ENCODE measurements at regions not wholly inside any gene's neighbourhood (a gene's known extent, or its start where the extent isn't known, plus 50 kb on each side); places are given as distances from the start of the nearest gene placed in this dataset.
"Not testable (repeated sequence)": the region's sequence is repeated elsewhere in the genome, so short reads cannot be mapped to it uniquely, and the experiment has no call there.

DNA sequence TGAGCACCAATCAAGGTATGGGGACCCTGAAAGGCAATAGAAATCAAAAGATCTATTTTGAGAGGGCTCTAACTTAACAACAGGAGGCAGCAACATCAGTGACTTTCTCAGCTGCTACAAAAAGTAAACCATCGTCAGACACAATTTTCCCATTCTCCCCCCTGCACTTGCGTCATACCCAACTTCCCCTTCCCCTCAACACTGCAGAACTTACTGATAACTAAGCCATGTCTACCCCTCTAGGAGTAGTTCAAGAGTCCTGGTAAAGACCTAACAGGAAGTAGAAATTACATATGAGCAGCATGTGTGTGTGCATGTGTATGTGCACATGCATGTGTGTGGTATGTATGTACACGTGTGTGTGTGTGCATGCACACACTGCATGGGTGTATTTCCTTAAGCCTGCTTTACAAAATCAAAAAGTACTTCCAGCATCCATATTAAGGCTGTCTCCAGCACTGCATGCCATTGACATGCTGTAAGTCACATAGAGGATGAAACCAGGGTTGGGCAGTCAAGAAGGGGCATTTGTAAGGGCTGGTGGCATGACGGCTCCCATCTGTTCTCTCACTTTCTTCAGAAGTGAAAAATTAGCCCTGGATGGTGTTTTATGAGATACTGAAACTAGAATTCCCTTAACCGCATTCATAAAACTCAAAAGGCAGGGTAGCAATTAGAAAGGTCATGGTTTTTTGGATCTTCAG lies 460.1 kb upstream of the RUNX1 start:
- Histone ChIP-seq H3K27me3 (ENCODE audit: control insufficient read depth in 1 of 2, insufficient read depth in 2 of 2, low read length in 2 of 2) (no peaks in the 10 kb centered on the region), H3K9me3 (ENCODE audit: control insufficient read depth in 1 of 2, low read length in 2 of 2) (no peaks in the 10 kb centered on the region), H3K27ac (ENCODE audit: low read depth, low read length) (no peak overlapping the region), H3K4me3 (ENCODE audit: low read depth in 1 of 2, low read length in 2 of 2) (no peak overlapping the region), H3K36me3 (ENCODE audit: control insufficient read depth in 1 of 2, insufficient read depth in 2 of 2, low read length in 2 of 2) (no peaks in the 10 kb centered on the region), H3K9ac (ENCODE audit: low read depth in 1 of 2, low read length in 2 of 2) (no peak overlapping the region), H3K4me1 (ENCODE audit: control insufficient read depth in 1 of 2, insufficient read depth in 2 of 2, low read length in 2 of 2) (peaks cover 5 to 13% of the 10 kb centered on the region in 2 donors)

DNA sequence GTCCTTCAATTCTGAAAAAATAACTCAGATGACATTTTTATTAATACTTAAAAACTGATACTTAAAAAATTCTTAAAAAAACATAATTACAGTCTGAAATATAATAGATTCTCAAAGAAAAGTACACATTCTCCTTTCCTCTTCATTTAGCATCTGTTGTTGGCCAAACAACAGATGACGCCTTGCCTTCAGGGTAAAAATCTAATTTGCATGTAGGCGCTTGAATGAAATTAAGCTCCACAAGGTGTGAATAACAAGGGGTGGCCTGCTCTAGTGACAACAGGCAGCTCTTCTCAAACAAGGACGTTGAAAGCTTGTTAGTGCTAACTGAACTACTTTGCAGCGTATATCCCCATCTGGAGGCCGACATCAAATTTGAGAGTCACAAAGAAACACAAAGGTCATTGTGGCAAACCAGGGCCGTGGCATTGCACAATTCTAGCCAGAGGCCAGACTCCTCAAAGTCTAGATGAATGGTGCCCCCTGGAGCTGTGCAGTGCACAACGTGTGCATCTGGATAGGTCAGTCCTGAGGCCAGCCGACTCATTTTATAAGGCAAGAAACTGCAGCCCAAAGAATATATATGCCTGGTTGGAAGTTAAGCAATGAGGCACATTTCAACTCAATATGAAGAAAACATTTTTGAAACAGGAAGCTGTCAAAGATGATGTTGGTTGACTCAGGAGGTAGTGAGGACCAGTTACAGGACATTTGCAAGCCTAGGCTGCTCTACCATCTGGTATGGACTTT lies 459.2 kb upstream of the RUNX1 start:
- Histone ChIP-seq H3K27ac (ENCODE audit: low read depth, low read length) (no peak overlapping the region), H3K9ac (ENCODE audit: low read depth in 1 of 2, low read length in 2 of 2) (no peak overlapping the region), H3K27me3 (ENCODE audit: control insufficient read depth in 1 of 2, insufficient read depth in 2 of 2, low read length in 2 of 2) (no peaks in the 10 kb centered on the region), H3K9me3 (ENCODE audit: control insufficient read depth in 1 of 2, low read length in 2 of 2) (no peaks in the 10 kb centered on the region), H3K36me3 (ENCODE audit: control insufficient read depth in 1 of 2, insufficient read depth in 2 of 2, low read length in 2 of 2) (no peaks in the 10 kb centered on the region), H3K4me3 (ENCODE audit: low read depth in 1 of 2, low read length in 2 of 2) (no peak overlapping the region), H3K4me1 (ENCODE audit: control insufficient read depth in 1 of 2, insufficient read depth in 2 of 2, low read length in 2 of 2) (peaks cover 5 to 21% of the 10 kb centered on the region in 2 donors)

DNA sequence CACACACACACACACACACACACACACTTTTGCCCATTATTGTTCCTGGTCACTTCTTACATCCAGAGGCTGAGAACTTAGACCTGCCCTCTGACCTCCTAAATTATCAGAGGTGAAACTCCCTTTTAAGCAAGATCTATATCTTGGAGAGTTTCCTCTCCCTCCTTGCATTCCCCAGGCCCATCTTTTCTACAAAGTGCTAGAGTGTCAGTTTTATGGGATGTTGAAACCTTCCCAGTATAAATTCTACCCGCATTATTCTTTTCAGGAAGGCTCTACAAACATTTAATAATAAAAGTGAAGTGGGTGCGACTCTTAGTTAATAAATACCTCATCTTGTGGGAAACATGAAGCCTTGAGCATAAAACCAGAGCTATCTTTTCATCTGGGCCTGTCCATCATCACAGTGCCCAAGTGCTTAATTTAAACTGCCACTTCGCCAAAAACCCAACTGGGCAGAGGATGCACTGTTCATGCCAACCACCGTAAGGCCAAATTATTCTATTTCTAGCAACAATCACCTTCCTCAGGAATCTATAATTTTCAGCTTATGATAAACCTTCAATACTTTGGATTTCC lies 458.2 kb upstream of the RUNX1 start:
- Histone ChIP-seq H3K36me3 (ENCODE audit: control insufficient read depth in 1 of 2, insufficient read depth in 2 of 2, low read length in 2 of 2) (no peaks in the 10 kb centered on the region), H3K9me3 (ENCODE audit: control insufficient read depth in 1 of 2, low read length in 2 of 2) (no peaks in the 10 kb centered on the region)

DNA sequence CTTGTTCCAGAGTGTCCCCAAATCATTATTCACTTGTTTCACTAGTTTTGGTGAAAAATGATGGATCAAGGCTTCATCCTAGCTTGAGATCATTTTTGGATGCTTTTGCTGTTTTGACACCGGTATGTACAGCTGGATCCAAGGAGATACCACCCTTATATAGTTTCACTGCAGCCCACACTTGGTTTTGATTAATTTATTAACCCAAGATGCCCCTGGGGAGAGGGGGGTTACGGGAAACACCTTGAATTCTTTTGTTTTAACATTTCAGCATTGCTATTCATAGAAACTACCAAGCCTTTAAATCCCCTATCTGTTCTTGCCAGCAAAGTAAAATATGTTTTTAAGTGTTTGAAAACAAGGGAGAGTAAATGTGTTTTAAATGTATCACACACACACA lies 457.7 kb upstream of the RUNX1 start:
- Histone ChIP-seq H3K9ac (ENCODE audit: low read depth in 1 of 2, low read length in 2 of 2) (no peak overlapping the region), H3K27me3 (ENCODE audit: control insufficient read depth in 1 of 2, insufficient read depth in 2 of 2, low read length in 2 of 2) (no peaks in the 10 kb centered on the region), H3K36me3 (ENCODE audit: control insufficient read depth in 1 of 2, insufficient read depth in 2 of 2, low read length in 2 of 2) (no peaks in the 10 kb centered on the region), H3K4me1 (ENCODE audit: control insufficient read depth in 1 of 2, insufficient read depth in 2 of 2, low read length in 2 of 2) (peaks cover 5 to 22% of the 10 kb centered on the region in 2 donors), H3K9me3 (ENCODE audit: control insufficient read depth in 1 of 2, low read length in 2 of 2) (no peaks in the 10 kb centered on the region), H3K4me3 (ENCODE audit: low read depth in 1 of 2, low read length in 2 of 2) (no peak overlapping the region), H3K27ac (ENCODE audit: low read depth, low read length) (no peak overlapping the region)

More for the DNA sequence above, 458.2 kb upstream of the RUNX1 start:
- Histone ChIP-seq H3K4me1 (ENCODE audit: control insufficient read depth in 1 of 2, insufficient read depth in 2 of 2, low read length in 2 of 2) (peaks cover 5 to 22% of the 10 kb centered on the region in 2 donors), H3K9ac (ENCODE audit: low read depth in 1 of 2, low read length in 2 of 2) (no peak overlapping the region), H3K27ac (ENCODE audit: low read depth, low read length) (no peak overlapping the region), H3K27me3 (ENCODE audit: control insufficient read depth in 1 of 2, insufficient read depth in 2 of 2, low read length in 2 of 2) (no peaks in the 10 kb centered on the region), H3K4me3 (ENCODE audit: low read depth in 1 of 2, low read length in 2 of 2) (no peak overlapping the region)

DNA sequence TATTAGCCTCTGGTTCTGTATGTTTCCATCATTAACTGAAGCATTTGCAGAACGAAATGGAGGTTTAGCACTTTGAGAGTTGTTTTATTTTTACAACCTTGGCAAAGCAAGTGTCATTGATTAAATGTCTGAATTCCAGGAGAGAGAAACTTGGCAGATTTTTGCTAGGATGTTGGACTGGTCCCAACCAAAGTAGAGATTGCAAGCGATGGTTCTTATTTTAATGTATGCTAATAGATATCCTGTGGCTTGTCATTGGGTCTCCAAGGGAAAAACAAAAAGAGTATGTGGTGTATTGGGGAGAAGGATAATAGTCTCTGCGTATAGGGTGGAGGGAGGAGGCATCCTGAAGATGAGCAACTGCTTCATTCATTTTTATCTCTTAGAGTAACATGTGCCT lies 457.2 kb upstream of the RUNX1 start:
- Histone ChIP-seq H3K4me1 (ENCODE audit: control insufficient read depth in 1 of 2, insufficient read depth in 2 of 2, low read length in 2 of 2) (peaks cover 5 to 22% of the 10 kb centered on the region in 2 donors), H3K36me3 (ENCODE audit: control insufficient read depth in 1 of 2, insufficient read depth in 2 of 2, low read length in 2 of 2) (no peaks in the 10 kb centered on the region), H3K9me3 (ENCODE audit: control insufficient read depth in 1 of 2, low read length in 2 of 2) (no peaks in the 10 kb centered on the region), H3K4me3 (ENCODE audit: low read depth in 1 of 2, low read length in 2 of 2) (no peak overlapping the region), H3K27me3 (ENCODE audit: control insufficient read depth in 1 of 2, insufficient read depth in 2 of 2, low read length in 2 of 2) (no peaks in the 10 kb centered on the region), H3K27ac (ENCODE audit: low read depth, low read length) (no peak overlapping the region), H3K9ac (ENCODE audit: low read depth in 1 of 2, low read length in 2 of 2) (no peak overlapping the region)

DNA sequence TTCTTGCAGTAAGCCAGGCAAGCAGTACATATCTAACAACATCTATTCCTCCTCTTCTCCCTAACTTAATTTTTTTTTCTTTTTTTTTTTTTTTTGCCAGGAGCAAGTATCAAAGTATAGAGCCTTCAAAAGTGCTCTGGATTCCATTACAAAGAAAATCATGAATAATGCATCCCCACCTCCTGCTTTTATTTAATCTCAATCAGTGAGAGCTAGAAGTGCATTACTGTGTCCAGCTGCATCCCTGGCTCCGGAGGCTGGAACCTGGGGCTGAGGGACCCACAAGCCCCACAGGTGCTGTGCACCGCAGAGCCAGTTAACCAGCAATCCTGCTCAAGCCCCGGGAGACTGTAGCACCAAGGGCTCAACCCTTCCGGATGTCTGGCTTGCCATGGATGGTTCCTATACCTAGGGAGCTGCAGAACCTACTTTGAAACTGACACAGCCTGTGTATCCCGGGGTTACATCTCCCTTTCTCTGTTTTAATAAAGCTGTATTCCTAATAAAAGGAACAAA lies 455.9 kb upstream of the RUNX1 start:
- no peaks in the 10 kb centered on the region for H3K9me3 ChIP-seq (ENCODE audit: control insufficient read depth in 1 of 2, low read length in 2 of 2)
- no peak overlapping the region for H3K9ac ChIP-seq (ENCODE audit: low read depth in 1 of 2, low read length in 2 of 2)
- no peaks in the 10 kb centered on the region for H3K36me3 ChIP-seq (ENCODE audit: control insufficient read depth in 1 of 2, insufficient read depth in 2 of 2, low read length in 2 of 2)
- H3K4me1 ChIP-seq (ENCODE audit: control insufficient read depth in 1 of 2, insufficient read depth in 2 of 2, low read length in 2 of 2) = peaks cover 5 to 22% of the 10 kb centered on the region in 2 donors
- H3K4me3 ChIP-seq (ENCODE audit: low read depth in 1 of 2, low read length in 2 of 2) = no peak overlapping the region
- no peak overlapping the region for H3K27ac ChIP-seq (ENCODE audit: low read depth, low read length)
- no peaks in the 10 kb centered on the region for H3K27me3 ChIP-seq (ENCODE audit: control insufficient read depth in 1 of 2, insufficient read depth in 2 of 2, low read length in 2 of 2)

DNA sequence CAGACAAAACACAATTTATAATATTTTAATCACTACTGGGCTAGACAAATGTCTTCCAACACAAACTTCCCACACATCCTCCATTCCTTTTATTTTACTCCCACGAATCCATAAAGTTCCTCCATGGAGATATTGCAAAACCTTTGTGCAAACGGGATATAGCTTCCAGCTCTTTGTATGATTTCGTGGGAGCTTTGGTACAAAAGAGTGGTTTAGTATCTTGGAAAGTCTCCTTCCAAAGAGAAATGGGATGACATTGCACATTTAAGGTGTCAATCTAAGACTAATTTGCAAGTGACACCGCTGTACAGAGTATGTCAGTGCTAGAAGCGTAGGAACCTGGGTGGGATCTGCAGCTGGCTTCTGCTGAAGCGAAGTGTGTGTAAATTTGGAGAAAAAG lies 455.2 kb upstream of the RUNX1 start:
- no peaks in the 10 kb centered on the region for H3K27me3 ChIP-seq (ENCODE audit: control insufficient read depth in 1 of 2, insufficient read depth in 2 of 2, low read length in 2 of 2)

DNA sequence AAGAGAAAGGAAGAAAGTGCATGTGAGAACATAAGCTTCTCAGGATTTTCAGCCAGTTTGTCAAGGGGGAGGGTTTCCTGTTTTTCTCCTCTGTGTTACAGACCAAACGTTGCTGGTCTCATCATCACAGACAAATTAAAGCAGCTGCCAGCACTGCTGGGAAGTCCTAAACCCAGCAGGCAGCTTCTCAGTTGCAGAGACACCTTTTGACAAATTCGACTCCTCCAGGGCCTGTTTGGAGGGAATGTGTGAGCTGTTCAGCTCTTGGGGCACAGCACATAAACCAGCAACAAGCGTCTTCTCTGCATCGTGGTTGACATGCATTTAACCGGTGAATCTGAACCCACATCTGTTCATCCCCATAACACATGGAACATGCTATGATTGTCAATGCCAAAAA lies 454.6 kb upstream of the RUNX1 start:
- Histone ChIP-seq H3K27me3 (ENCODE audit: control insufficient read depth in 1 of 2, insufficient read depth in 2 of 2, low read length in 2 of 2) (no peaks in the 10 kb centered on the region), H3K27ac (ENCODE audit: low read depth, low read length) (no peak overlapping the region), H3K36me3 (ENCODE audit: control insufficient read depth in 1 of 2, insufficient read depth in 2 of 2, low read length in 2 of 2) (no peaks in the 10 kb centered on the region), H3K4me3 (ENCODE audit: low read depth in 1 of 2, low read length in 2 of 2) (no peak overlapping the region), H3K9ac (ENCODE audit: low read depth in 1 of 2, low read length in 2 of 2) (no peak overlapping the region), H3K4me1 (ENCODE audit: control insufficient read depth in 1 of 2, insufficient read depth in 2 of 2, low read length in 2 of 2) (peaks cover 5 to 22% of the 10 kb centered on the region in 2 donors), H3K9me3 (ENCODE audit: control insufficient read depth in 1 of 2, low read length in 2 of 2) (no peaks in the 10 kb centered on the region)

More for the DNA sequence above, 455.2 kb upstream of the RUNX1 start:
- H3K9ac ChIP-seq (ENCODE audit: low read depth in 1 of 2, low read length in 2 of 2) = no peak overlapping the region
- peaks cover 5 to 22% of the 10 kb centered on the region in 2 donors for H3K4me1 ChIP-seq (ENCODE audit: control insufficient read depth in 1 of 2, insufficient read depth in 2 of 2, low read length in 2 of 2)
- no peaks in the 10 kb centered on the region for H3K9me3 ChIP-seq (ENCODE audit: control insufficient read depth in 1 of 2, low read length in 2 of 2)
- H3K4me3 ChIP-seq (ENCODE audit: low read depth in 1 of 2, low read length in 2 of 2) = no peak overlapping the region
- no peak overlapping the region for H3K27ac ChIP-seq (ENCODE audit: low read depth, low read length)
- no peaks in the 10 kb centered on the region for H3K36me3 ChIP-seq (ENCODE audit: control insufficient read depth in 1 of 2, insufficient read depth in 2 of 2, low read length in 2 of 2)

DNA sequence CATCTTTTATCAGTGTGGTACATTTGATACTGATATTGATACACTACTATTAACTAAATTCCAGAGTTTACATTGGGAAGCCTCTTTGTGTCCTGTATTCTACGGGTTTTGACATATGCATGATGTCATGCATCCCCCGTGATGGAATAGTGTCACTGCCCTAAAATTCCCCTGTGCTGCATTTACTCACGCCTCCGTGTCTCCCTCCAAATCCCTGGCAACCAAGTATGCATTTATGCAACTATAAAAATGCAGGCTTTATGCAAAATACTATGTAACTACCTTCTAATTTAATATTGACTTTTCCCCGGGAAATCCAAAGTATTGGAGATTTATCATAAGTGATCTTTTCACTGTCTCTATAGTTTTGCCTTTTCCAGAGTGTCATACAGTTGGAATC lies 453.7 kb upstream of the RUNX1 start:
- Histone ChIP-seq H3K9ac (ENCODE audit: low read depth in 1 of 2, low read length in 2 of 2) (no peak overlapping the region), H3K27ac (ENCODE audit: low read depth, low read length) (no peak overlapping the region)

DNA sequence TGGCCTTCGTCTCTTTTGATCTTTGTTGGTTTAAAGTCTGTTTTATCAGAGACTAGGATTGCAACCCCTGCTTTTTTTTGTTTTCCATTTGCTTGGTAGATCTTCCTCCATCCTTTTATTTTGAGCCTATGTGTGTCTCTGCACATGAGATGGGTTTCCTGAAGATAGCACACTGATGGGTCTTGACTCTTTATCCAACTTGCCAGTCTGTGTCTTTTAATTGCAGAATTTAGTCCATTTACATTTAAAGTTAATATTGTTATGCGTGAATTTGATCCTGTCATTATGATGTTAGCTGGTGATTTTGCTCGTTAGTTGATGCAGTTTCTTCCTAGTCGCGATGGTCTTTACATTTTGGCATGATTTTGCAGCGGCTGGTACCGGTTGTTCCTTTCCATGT lies 448.4 kb upstream of the RUNX1 start:
- H3K27me3 ChIP-seq (ENCODE audit: control insufficient read depth in 1 of 2, insufficient read depth in 2 of 2, low read length in 2 of 2); H3K9ac ChIP-seq (ENCODE audit: low read depth in 1 of 2, low read length in 2 of 2); H3K4me1 ChIP-seq (ENCODE audit: control insufficient read depth in 1 of 2, insufficient read depth in 2 of 2, low read length in 2 of 2); H3K36me3 ChIP-seq (ENCODE audit: control insufficient read depth in 1 of 2, insufficient read depth in 2 of 2, low read length in 2 of 2); H3K9me3 ChIP-seq (ENCODE audit: control insufficient read depth in 1 of 2, low read length in 2 of 2); H3K27ac ChIP-seq (ENCODE audit: low read depth, low read length); H3K4me3 ChIP-seq (ENCODE audit: low read depth in 1 of 2, low read length in 2 of 2): not testable (repeated sequence)

More for the DNA sequence above, 453.7 kb upstream of the RUNX1 start:
- Histone ChIP-seq H3K4me1 (ENCODE audit: control insufficient read depth in 1 of 2, insufficient read depth in 2 of 2, low read length in 2 of 2) (peaks cover 5 to 22% of the 10 kb centered on the region in 2 donors), H3K9me3 (ENCODE audit: control insufficient read depth in 1 of 2, low read length in 2 of 2) (no peaks in the 10 kb centered on the region), H3K36me3 (ENCODE audit: control insufficient read depth in 1 of 2, insufficient read depth in 2 of 2, low read length in 2 of 2) (no peaks in the 10 kb centered on the region), H3K4me3 (ENCODE audit: low read depth in 1 of 2, low read length in 2 of 2) (no peak overlapping the region), H3K27me3 (ENCODE audit: control insufficient read depth in 1 of 2, insufficient read depth in 2 of 2, low read length in 2 of 2) (no peaks in the 10 kb centered on the region)
